GM19452 (cell line): ENCODE measurements at regions not wholly inside any gene's neighbourhood (a gene's known extent, or its start where the extent isn't known, plus 50 kb on each side); places are given as distances from the start of the nearest gene placed in this dataset.

Source experiments
- ATAC-seq: cut with Tn5 transposase; IDR thresholded peaks from one replicate; pipeline ENCODE4 v1.9.1; 2021; ENCODE audit not compliant: unreplicated experiment

DNA sequence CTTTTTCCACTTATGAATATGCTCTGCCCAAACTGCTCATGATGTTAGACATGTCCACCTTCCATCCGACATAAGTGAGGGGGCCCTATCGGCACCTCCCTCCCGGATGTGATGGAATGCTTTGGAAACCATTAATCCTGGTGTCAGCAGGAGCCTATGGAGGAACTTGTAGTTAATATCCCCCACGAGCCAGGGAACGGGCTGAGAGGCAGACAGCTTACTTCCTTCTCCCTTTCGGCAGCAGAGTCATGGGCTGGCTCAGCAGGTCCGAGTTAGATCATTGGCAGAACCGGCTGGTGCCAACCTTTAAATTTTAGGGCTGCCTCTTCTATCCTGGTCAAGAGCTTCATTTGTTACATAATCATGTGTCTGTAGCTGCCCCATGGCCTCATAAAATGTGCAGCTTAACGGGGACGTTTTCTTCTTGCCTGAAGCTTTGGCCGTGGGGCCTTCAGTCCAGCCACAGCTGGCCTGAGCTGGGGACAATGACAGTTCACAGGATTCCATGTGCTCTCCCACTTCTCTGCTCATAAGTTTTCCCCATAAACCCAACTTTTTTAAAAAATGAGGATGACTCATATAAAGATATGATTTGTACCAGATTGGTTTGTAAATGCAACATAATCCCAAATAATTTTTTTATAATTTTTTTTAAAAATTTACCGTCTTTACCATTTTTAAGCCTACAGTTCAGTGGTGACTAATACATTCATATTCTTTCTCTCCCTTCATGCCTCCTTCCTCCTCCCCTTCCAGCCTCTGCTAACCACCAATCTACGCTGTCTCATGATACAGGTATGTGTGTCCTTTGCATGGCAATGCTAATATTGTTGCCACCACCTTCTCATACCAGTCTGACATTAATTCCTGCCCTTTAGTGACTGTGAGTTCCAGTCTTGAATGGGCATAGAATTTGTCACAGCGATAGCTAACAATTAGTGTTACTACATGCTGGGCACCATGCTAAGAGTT, 62.2 kb upstream of the RGMA start:
- no peak for ATAC-seq

DNA sequence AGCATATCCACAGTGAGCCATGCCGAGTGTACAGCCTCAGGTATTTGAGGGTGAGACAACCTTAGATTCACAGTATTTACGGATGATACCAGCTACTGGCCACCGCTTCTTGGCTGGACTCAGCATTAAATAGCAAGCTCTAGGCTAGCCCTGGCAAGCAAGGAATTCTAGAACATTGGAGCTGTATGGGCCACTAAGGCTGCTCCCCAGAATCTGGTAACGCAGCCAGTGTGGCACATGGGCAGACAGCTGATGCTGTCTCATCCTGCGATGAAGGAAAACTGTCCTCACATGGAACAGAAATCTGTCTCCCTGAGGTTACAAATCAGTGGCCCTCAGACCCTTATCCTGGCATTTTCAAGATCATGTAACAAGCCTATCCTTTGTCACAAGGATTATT, 57.6 kb upstream of the RGMA start:
- ATAC-seq = no peak

DNA sequence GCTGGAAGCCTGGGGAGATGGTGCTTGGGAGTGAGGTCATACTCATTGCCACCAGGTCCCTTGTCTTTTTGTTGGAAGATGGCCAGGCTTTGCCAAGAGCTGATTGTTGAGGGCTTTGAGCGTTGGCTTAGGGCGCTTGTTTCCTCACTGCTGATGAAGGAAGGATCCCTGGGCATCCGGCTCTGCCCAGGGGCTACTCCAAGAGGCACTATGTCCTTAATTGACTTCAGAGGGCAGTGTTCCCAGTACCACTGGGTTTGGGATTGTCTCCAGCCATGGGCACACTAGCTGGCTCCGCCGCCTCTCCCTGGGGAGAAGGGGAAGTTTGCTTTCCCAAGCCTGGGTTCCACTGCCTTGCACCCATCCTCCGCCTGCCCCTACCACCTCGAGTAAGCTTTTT, 57.2 kb upstream of the RGMA start:
- ATAC-seq = no peak

DNA sequence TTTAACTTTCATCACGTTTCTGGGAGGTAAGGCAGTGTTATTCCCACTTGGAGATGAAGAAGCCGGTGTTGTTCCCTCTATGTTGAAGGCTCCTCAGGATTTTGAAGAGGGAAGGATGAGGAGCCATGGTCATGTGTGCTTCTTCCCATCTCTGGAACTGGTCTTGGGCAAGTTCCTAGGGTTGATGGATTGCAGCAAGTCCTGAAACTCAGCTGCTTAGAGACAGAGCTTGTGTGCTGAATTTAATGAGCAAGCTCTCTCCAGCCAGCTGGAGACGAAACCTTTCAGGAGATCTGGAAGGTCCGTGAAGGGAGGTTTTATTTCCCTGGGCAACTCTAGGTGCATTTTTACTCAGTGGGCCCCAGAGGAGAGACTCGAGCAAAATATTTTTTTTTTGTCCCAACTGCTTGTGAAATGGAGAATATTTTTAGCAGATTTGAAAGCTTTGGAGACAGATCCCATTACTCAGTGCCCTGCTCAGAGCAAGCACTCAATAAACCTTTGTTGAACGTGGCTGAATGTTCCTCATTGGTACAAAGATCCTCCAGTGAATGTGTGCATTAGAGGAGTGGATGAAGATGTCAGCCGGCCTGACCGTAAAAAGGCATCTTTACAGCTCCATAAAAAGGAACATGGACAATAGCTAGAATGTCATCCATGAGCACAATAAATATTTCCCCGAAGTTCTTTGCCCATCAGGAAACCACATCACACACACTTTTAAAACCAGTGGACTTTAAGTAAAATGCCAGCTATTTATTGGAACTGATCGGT, 55.6 kb upstream of the RGMA start:
- no peak for ATAC-seq

DNA sequence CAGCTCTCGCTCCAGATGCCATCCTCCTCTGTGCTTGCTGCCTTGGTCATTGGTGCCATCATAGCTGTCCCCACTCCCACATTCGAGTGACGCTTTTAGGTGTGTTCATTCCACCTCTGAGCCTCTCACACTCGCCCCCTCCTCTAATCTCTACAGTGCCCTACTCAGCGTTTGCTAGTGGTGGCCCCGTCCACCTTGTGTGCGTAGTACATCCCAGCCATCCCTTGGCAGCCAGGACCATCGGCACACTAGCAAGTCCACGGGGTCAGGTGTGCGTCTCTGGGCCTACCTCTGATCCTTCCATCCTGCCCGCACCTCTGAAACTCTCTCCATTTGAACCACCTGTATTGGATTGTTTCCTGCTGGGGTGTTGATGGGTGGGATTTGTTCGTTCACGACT, 54.2 kb upstream of the RGMA start:
- ATAC-seq = no peak

DNA sequence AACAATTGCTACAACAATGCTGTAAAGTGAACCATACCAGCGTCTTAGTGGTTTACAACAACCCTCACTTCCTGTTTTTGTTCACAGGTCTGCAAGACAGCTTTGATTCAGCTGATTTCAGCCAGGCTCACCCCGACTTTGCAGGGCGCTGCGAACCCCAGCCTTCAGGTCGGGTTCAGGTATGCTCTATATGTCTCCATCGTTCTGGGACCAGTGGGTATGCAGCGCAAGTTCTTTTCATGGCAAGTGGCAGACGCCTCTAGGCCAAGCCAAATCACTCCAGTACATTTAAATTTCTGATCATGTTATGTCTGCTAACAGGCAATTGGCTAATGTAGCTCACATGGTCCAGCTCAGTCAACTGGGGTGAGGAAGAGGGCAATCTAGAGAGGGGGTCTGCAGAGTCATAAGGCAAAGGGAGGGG, 52.4 kb upstream of the RGMA start:
- peak; percentile 69 for ATAC-seq

DNA sequence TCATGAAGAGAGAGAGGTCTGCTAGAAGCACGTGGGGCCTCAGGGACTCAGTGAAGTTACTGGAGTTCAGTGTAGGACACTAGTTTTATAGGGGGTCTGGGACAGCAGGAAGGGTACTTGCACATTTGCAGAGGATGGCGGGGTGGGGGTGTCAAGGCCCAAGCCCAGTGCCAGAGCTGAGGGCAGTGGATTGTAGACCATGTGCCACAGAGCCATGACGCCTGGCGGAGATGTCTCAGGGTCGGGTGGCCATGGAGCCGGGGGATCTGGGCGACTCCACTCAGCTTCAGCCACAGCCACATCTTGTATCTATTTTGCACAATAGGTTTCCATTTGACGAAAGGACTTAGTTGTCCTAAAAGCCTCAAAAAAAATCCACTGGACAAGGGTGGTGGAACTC, 50.4 kb upstream of the RGMA start:
- no peak for ATAC-seq

DNA sequence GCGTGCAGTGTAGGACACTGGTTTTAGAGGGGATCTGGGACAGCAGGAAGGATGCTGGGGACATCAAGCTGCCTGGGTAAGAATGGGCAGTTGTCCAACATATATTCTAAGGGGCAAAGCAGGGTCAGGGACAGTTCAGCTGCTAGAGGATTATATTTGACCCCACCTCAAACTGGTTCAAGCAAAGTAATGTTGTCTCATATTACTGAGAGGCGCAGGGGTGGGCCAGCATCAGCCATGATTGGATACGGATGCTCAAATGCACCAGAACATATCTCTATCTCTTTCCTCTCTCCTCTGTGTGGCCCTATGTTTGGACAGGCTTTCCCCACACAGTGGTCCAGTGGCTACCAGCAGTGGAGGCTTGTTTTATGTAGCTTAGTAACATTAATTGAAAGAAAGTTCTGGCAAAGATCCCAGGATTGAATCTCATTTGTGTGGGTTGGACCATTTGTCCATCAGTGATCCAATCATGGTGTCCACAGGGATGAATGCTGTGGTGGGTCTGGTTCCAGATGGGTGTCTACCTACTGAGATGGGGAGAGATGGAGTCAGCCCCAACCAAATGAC, 49.8 kb upstream of the RGMA start:
- no peak for ATAC-seq
